ENCODE measurements at regions not wholly inside any gene's neighbourhood (a gene's known extent, or its start where the extent isn't known, plus 50 kb on each side); places are given as distances from the start of the nearest gene placed in this dataset.

- TF ChIP-seq, protein P1, sequence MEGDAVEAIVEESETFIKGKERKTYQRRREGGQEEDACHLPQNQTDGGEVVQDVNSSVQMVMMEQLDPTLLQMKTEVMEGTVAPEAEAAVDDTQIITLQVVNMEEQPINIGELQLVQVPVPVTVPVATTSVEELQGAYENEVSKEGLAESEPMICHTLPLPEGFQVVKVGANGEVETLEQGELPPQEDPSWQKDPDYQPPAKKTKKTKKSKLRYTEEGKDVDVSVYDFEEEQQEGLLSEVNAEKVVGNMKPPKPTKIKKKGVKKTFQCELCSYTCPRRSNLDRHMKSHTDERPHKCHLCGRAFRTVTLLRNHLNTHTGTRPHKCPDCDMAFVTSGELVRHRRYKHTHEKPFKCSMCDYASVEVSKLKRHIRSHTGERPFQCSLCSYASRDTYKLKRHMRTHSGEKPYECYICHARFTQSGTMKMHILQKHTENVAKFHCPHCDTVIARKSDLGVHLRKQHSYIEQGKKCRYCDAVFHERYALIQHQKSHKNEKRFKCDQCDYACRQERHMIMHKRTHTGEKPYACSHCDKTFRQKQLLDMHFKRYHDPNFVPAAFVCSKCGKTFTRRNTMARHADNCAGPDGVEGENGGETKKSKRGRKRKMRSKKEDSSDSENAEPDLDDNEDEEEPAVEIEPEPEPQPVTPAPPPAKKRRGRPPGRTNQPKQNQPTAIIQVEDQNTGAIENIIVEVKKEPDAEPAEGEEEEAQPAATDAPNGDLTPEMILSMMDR (conservative IDR thresholded peaks at IDR 0.05), result no peak
- no peak for TF ChIP-seq ZFX (IDR thresholded peaks at IDR 0.05)
These were observed 67.9 kb upstream of the WNT7B start for GRCh38 chr22:46044621-46045458.

Data from C4-2B (cell line).